Type B pancreatic cell (in vitro differentiated cells): ENCODE measurements at regions not wholly inside any gene's neighbourhood (a gene's known extent, or its start where the extent isn't known, plus 50 kb on each side); places are given as distances from the start of the nearest gene placed in this dataset.
"Not testable (repeated sequence)": the region's sequence is repeated elsewhere in the genome, so short reads cannot be mapped to it uniquely, and the experiment has no call there.

Experiments used
- DNase-seq: peaks from one replicate; pipeline ENCODE4 v3.0.0; 2021; ENCODE audit warnings: mixed read lengths; ENCODE audit not compliant: unreplicated experiment; ENCODE audit errors: extremely low spot score
- H3K27ac Mint-ChIP-seq: 2 replicates; pipeline ENCODE4 v1.8.0; 2021; ENCODE audit warnings: mild to moderate bottlenecking, mixed read lengths
- H3K27me3 Mint-ChIP-seq: 2 replicates; pipeline ENCODE4 v1.8.0; 2021; ENCODE audit warnings: mixed read lengths
- H3K36me3 Mint-ChIP-seq: 2 replicates; pipeline ENCODE4 v1.8.0; 2021; ENCODE audit warnings: mixed read lengths
- H3K4me1 Mint-ChIP-seq: one replicate; pipeline ENCODE4 v1.8.0; 2021; ENCODE audit warnings: mixed read lengths; ENCODE audit not compliant: unreplicated experiment
- H3K4me3 Mint-ChIP-seq: 2 replicates; pipeline ENCODE4 v1.8.0; 2021; ENCODE audit warnings: mild to moderate bottlenecking, mixed read lengths
- H3K9me3 Mint-ChIP-seq: 2 replicates; pipeline ENCODE4 v1.8.0; 2021; ENCODE audit warnings: mixed read lengths
- CTCF ChIP-seq: fragments of 200-600 bp; sonication (generic); conservative IDR thresholded peaks from 2 replicates; pipeline ENCODE4 v1.5.0; 2021; ENCODE audit warnings: antibody characterized with exemption, mild to moderate bottlenecking

GRCh38 chr5:12093586-12093985 lies 189.3 kb upstream of the CTNND2 start:
- no peaks in the 10 kb centered on the region for H3K36me3 Mint-ChIP-seq
- H3K27ac Mint-ChIP-seq = no peak overlapping the region
- DNase-seq = no peak
- H3K9me3 Mint-ChIP-seq = peaks cover 5% of the 10 kb centered on the region
- no peak overlapping the region for H3K4me3 Mint-ChIP-seq
- H3K27me3 Mint-ChIP-seq = no peaks in the 10 kb centered on the region
- no peak for TF ChIP-seq CTCF
- no peaks in the 10 kb centered on the region for H3K4me1 Mint-ChIP-seq

- TF ChIP-seq CTCF = no peak
- Mint-ChIP-seq H3K9me3 (no peaks in the 10 kb centered on the region), H3K36me3 (no peaks in the 10 kb centered on the region), H3K4me1 (no peaks in the 10 kb centered on the region), H3K27me3 (no peaks in the 10 kb centered on the region), H3K4me3 (no peak overlapping the region), H3K27ac (no peak overlapping the region)
- DNase-seq = no peak
Observed at GRCh38 chr5:12080761-12081160, 176.5 kb upstream of the CTNND2 start.

GRCh38 chr5:12078286-12078685 lies 174.0 kb upstream of the CTNND2 start:
- not testable (repeated sequence) for H3K4me1 Mint-ChIP-seq, DNase-seq, H3K4me3 Mint-ChIP-seq, H3K27ac Mint-ChIP-seq, H3K27me3 Mint-ChIP-seq, H3K36me3 Mint-ChIP-seq, H3K9me3 Mint-ChIP-seq

GRCh38 chr5:12073426-12073825 lies 169.2 kb upstream of the CTNND2 start:
- Mint-ChIP-seq H3K27ac (no peak overlapping the region), H3K4me1 (no peaks in the 10 kb centered on the region), H3K9me3 (no peaks in the 10 kb centered on the region), H3K27me3 (no peaks in the 10 kb centered on the region), H3K4me3 (no peak overlapping the region), H3K36me3 (no peaks in the 10 kb centered on the region)
- TF ChIP-seq CTCF = no peak
- no peak for DNase-seq

GRCh38 chr5:12072441-12072840 lies 168.2 kb upstream of the CTNND2 start:
- Mint-ChIP-seq H3K27me3 (no peaks in the 10 kb centered on the region), H3K9me3 (no peaks in the 10 kb centered on the region), H3K4me1 (no peaks in the 10 kb centered on the region), H3K36me3 (no peaks in the 10 kb centered on the region), H3K27ac (no peak overlapping the region), H3K4me3 (no peak overlapping the region)
- DNase-seq = no peak
- TF ChIP-seq CTCF = no peak

- Mint-ChIP-seq H3K36me3 (no peaks in the 10 kb centered on the region), H3K4me1 (no peaks in the 10 kb centered on the region), H3K27me3 (no peaks in the 10 kb centered on the region)
Observed at GRCh38 chr5:12071455-12071854, 167.2 kb upstream of the CTNND2 start.

More at GRCh38 chr5:12071455-12071854, 167.2 kb upstream of the CTNND2 start:
- no peak for TF ChIP-seq CTCF
- Mint-ChIP-seq H3K4me3 (no peak overlapping the region), H3K27ac (no peak overlapping the region), H3K9me3 (no peaks in the 10 kb centered on the region)
- no peak for DNase-seq
